ENCODE measurements at regions not wholly inside any gene's neighbourhood (a gene's known extent, or its start where the extent isn't known, plus 50 kb on each side); places are given as distances from the start of the nearest gene placed in this dataset.

GRCh38 chr6:43935921-43936439, 166.0 kb downstream of the VEGFA start:
- ChIA-PET CTCF (no interaction called here), POLR2A (no interaction called here), RAD21 (ENCODE audit: low non-redundant PET in 1 of 2, low total read pairs in 2 of 2, uncharacterized antibody in 2 of 2, unreplicated experiment in 2 of 2) (no interaction called here)
- Histone ChIP-seq H3K79me2 (ENCODE audit: insufficient read depth, low read length) (no peaks in the 10 kb centered on the region), H3K4me1 (ENCODE audit: control insufficient read depth in 1 of 2, insufficient read depth in 2 of 2, low read length in 2 of 2) (no peaks in the 10 kb centered on the region), H4K20me1 (ENCODE audit: insufficient read depth) (no peaks in the 10 kb centered on the region), H3K27me3 (ENCODE audit: insufficient read depth, low read length) (no peaks in the 10 kb centered on the region), H3K4me3 (replicated peaks in 1 of 2; ENCODE audit: low read depth in 1 of 2, low read length in 2 of 2) (no peak overlapping the region), H3K27ac (ENCODE audit: low read depth, low read length) (no peak overlapping the region), H3K9me2 (ENCODE audit: insufficient read depth) (no peaks in the 10 kb centered on the region), H3K36me3 (ENCODE audit: control insufficient read depth in 1 of 2, insufficient read depth in 2 of 2, low read length in 2 of 2) (no peaks in the 10 kb centered on the region), H3K9me3 (ENCODE audit: control insufficient read depth in 1 of 2, insufficient read depth in 1 of 2, low read depth in 1 of 2, low read length in 2 of 2) (no peaks in the 10 kb centered on the region), H3K4me2 (ENCODE audit: low read length) (no peak overlapping the region), H3K9ac (ENCODE audit: low read length) (no peak overlapping the region), H2AFZ (ENCODE audit: low read depth, low read length, poor library complexity, severe bottlenecking) (no peak overlapping the region)
- intact Hi-C loops (cut with micrococcal nuclease) = no loop called here
- DNase-seq (ENCODE audit: low read depth, low spot score) (no peak), ATAC-seq (no peak)
- BruUV-seq (replicated peaks) = no TSS peak
- TF ChIP-seq CBX3 (IDR thresholded peaks at IDR 0.05; ENCODE audit: low read depth) (no peak), CEBPB (IDR thresholded peaks at IDR 0.05; ENCODE audit: low read depth) (no peak), YY1 (IDR thresholded peaks at IDR 0.05; ENCODE audit: extremely low read depth, insufficient replicate concordance, low read depth, low read length) (no peak), MAX (IDR thresholded peaks at IDR 0.05) (no peak), FOSL1 (IDR thresholded peaks at IDR 0.05; ENCODE audit: low read depth) (no peak), CTCF (IDR thresholded peaks at IDR 0.05 in 2 of 3, conservative IDR thresholded peaks at IDR 0.05 in 1 of 3; ENCODE audit: borderline replicate concordance in 1 of 3, insufficient read depth in 1 of 3, low read depth in 2 of 3, low read length in 2 of 3) (no peak), POLR2AphosphoS5 (IDR thresholded peaks at IDR 0.05; ENCODE audit: low read depth, low read length) (no peak), ZNF274 (IDR thresholded peaks at IDR 0.05; ENCODE audit: low read depth, low read length) (no peak), EZH2phosphoT487 (IDR thresholded peaks at IDR 0.05; ENCODE audit: borderline replicate concordance) (no peak), EGR1 (IDR thresholded peaks at IDR 0.05; ENCODE audit: low read depth) (no peak), TCF7L2 (IDR thresholded peaks at IDR 0.05; ENCODE audit: borderline replicate concordance, extremely low read depth, insufficient read depth, insufficient read length) (no peak), SIN3A (IDR thresholded peaks at IDR 0.05; ENCODE audit: low read depth) (no peak), ELF1 (IDR thresholded peaks at IDR 0.05; ENCODE audit: borderline replicate concordance, low read depth) (no peak), JUND (IDR thresholded peaks at IDR 0.05) (no peak), POLR2A (IDR thresholded peaks at IDR 0.05; ENCODE audit: borderline replicate concordance, extremely low read depth, insufficient read depth, insufficient read length) (no peak), EZH2 (IDR thresholded peaks at IDR 0.05) (no peak), SP1 (IDR thresholded peaks at IDR 0.05; ENCODE audit: low read depth) (no peak)
- TF ChIP-seq, protein P1, sequence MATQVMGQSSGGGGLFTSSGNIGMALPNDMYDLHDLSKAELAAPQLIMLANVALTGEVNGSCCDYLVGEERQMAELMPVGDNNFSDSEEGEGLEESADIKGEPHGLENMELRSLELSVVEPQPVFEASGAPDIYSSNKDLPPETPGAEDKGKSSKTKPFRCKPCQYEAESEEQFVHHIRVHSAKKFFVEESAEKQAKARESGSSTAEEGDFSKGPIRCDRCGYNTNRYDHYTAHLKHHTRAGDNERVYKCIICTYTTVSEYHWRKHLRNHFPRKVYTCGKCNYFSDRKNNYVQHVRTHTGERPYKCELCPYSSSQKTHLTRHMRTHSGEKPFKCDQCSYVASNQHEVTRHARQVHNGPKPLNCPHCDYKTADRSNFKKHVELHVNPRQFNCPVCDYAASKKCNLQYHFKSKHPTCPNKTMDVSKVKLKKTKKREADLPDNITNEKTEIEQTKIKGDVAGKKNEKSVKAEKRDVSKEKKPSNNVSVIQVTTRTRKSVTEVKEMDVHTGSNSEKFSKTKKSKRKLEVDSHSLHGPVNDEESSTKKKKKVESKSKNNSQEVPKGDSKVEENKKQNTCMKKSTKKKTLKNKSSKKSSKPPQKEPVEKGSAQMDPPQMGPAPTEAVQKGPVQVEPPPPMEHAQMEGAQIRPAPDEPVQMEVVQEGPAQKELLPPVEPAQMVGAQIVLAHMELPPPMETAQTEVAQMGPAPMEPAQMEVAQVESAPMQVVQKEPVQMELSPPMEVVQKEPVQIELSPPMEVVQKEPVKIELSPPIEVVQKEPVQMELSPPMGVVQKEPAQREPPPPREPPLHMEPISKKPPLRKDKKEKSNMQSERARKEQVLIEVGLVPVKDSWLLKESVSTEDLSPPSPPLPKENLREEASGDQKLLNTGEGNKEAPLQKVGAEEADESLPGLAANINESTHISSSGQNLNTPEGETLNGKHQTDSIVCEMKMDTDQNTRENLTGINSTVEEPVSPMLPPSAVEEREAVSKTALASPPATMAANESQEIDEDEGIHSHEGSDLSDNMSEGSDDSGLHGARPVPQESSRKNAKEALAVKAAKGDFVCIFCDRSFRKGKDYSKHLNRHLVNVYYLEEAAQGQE (IDR thresholded peaks at IDR 0.05; ENCODE audit: low read depth) = no peak

Measured in HCT116 (cell line).